ENCODE measurements at regions not wholly inside any gene's neighbourhood (a gene's known extent, or its start where the extent isn't known, plus 50 kb on each side); places are given as distances from the start of the nearest gene placed in this dataset.

DNA sequence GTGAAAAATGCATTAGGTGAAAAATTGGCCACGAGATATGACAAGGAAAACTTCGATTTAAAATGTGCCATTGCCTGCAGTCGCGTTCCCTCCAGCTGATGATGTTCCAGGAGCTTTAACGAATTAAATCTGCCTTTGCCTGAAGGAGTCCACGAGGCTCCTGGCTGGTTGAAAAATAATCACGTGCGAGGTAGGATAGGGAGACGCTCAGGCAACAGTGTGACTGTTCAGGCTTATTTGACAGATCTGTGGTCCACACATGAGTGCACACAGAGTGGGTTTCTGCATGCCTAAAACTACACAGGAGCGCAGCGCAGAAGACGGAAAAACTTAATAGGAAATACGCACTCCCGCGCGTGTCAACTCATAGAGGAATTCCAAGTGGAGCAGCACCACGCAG lies 204.0 kb upstream of the PITRM1 start:
- TF ChIP-seq, protein P1, sequence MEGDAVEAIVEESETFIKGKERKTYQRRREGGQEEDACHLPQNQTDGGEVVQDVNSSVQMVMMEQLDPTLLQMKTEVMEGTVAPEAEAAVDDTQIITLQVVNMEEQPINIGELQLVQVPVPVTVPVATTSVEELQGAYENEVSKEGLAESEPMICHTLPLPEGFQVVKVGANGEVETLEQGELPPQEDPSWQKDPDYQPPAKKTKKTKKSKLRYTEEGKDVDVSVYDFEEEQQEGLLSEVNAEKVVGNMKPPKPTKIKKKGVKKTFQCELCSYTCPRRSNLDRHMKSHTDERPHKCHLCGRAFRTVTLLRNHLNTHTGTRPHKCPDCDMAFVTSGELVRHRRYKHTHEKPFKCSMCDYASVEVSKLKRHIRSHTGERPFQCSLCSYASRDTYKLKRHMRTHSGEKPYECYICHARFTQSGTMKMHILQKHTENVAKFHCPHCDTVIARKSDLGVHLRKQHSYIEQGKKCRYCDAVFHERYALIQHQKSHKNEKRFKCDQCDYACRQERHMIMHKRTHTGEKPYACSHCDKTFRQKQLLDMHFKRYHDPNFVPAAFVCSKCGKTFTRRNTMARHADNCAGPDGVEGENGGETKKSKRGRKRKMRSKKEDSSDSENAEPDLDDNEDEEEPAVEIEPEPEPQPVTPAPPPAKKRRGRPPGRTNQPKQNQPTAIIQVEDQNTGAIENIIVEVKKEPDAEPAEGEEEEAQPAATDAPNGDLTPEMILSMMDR (conservative IDR thresholded peaks at IDR 0.05; ENCODE audit: low read depth, low read length): no peak
- TF ChIP-seq MAFK (IDR thresholded peaks at IDR 0.05; ENCODE audit: low read depth, low read length) (no peak), BHLHE40 (IDR thresholded peaks at IDR 0.05; ENCODE audit: low read depth, low read length) (no peak), CEBPB (IDR thresholded peaks at IDR 0.05; ENCODE audit: low read depth, low read length) (no peak), POLR2A (IDR thresholded peaks at IDR 0.05; ENCODE audit: low read depth, low read length) (no peak), SMC3 (IDR thresholded peaks at IDR 0.05; ENCODE audit: low read depth, low read length) (no peak)
